ENCODE measurements at regions not wholly inside any gene's neighbourhood (a gene's known extent, or its start where the extent isn't known, plus 50 kb on each side); places are given as distances from the start of the nearest gene placed in this dataset.
"Not testable (repeated sequence)": the region's sequence is repeated elsewhere in the genome, so short reads cannot be mapped to it uniquely, and the experiment has no call there.

DNA sequence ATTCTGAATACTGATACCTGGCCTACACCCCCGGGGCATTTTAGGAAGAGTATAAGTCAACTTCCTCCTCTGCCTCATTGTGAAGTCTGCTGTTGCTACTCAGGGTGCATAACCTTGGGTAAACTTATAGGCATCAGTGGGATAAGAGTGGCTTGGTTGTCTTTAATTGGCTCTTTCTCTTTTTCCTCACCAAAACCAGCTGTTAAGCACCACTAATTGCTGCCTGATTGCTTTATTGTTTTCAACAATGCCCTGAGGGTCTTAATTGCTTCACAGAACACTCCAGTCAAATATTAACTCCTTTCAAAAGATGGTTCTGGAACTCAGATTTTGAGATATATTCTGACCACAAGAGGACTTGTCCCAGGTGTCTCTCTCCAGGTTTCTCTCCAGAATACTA lies 337.0 kb upstream of the MAGEB16 start:
- DNase-seq (no peak), FAIRE-seq (no peak)
- Histone ChIP-seq H3K27ac (ENCODE audit: low read depth in 2 of 2, low read length in 2 of 2) (no peak overlapping the region), H3K27me3 (ENCODE audit: control insufficient read depth, insufficient read depth, low read length) (no peaks in the 10 kb centered on the region), H3K9me3 (ENCODE audit: control insufficient read depth in 2 of 3, insufficient read depth in 1 of 3, low read length in 3 of 3) (no peaks in the 10 kb centered on the region), H3K36me3 (ENCODE audit: control insufficient read depth in 2 of 3, insufficient read depth in 3 of 3, low read length in 3 of 3) (no peaks in the 10 kb centered on the region), H3K9ac (ENCODE audit: low read length in 3 of 3) (no peak overlapping the region), H3K4me1 (ENCODE audit: control insufficient read depth in 2 of 3, insufficient read depth in 2 of 3, low read depth in 1 of 3, low read length in 3 of 3) (no peaks in the 10 kb centered on the region), H3K4me3 (ENCODE audit: low read length in 3 of 3) (no peak overlapping the region)
- intact Hi-C loops (cut with DNase I) = no loop called here
- TF ChIP-seq, protein P1, sequence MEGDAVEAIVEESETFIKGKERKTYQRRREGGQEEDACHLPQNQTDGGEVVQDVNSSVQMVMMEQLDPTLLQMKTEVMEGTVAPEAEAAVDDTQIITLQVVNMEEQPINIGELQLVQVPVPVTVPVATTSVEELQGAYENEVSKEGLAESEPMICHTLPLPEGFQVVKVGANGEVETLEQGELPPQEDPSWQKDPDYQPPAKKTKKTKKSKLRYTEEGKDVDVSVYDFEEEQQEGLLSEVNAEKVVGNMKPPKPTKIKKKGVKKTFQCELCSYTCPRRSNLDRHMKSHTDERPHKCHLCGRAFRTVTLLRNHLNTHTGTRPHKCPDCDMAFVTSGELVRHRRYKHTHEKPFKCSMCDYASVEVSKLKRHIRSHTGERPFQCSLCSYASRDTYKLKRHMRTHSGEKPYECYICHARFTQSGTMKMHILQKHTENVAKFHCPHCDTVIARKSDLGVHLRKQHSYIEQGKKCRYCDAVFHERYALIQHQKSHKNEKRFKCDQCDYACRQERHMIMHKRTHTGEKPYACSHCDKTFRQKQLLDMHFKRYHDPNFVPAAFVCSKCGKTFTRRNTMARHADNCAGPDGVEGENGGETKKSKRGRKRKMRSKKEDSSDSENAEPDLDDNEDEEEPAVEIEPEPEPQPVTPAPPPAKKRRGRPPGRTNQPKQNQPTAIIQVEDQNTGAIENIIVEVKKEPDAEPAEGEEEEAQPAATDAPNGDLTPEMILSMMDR (IDR thresholded peaks at IDR 0.05; ENCODE audit: borderline replicate concordance, extremely low read depth, insufficient read depth) = no peak

DNA sequence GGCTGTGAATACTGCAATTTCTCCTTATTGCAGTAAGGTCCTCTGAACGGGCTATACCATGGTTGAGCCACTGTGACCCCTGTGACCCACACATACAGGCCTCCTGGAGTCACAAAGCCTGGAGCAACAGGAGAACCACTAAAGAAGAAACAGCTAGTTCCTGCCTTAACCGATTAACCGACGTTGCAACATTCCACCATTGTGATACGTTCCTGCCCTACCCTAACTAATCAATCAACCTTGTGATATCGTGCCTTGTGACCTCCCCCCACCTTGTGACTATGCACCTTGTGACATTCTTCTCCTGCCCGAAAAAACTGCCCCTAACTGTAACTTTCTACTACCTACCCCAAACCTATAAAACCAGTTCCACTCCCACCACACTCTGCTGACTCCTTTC lies 301.5 kb upstream of the MAGEB16 start:
- H3K9me3 ChIP-seq (ENCODE audit: control insufficient read depth in 2 of 3, insufficient read depth in 1 of 3, low read length in 3 of 3); H3K27ac ChIP-seq (ENCODE audit: low read depth in 2 of 2, low read length in 2 of 2); FAIRE-seq; H3K36me3 ChIP-seq (ENCODE audit: control insufficient read depth in 2 of 3, insufficient read depth in 3 of 3, low read length in 3 of 3); H3K4me1 ChIP-seq (ENCODE audit: control insufficient read depth in 2 of 3, insufficient read depth in 2 of 3, low read depth in 1 of 3, low read length in 3 of 3); DNase-seq; H3K4me3 ChIP-seq (ENCODE audit: low read length in 3 of 3); intact Hi-C loops (cut with DNase I); H3K9ac ChIP-seq (ENCODE audit: low read length in 3 of 3); H3K27me3 ChIP-seq (ENCODE audit: control insufficient read depth, insufficient read depth, low read length): not testable (repeated sequence)

DNA sequence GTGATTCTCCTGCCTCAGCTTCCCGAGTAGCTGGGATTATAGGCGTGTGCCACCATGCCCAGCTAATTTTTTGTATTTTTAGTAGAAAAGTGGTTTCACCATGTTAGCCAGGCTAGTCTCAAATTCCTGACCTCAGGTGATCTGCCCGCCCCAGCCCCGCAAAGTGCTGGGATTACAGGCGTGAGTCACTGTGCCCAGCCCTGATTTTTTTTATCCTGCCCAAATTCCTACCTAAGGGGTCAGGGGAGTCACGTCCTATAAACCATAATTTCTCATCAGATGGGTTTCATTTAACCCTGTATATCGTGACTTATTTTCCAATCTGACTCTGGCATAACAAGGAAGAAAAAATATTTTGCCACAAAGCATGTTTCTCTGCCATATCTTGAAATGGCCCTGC lies 300.7 kb upstream of the MAGEB16 start:
- FAIRE-seq; intact Hi-C loops (cut with DNase I); H3K4me1 ChIP-seq (ENCODE audit: control insufficient read depth in 2 of 3, insufficient read depth in 2 of 3, low read depth in 1 of 3, low read length in 3 of 3); H3K9me3 ChIP-seq (ENCODE audit: control insufficient read depth in 2 of 3, insufficient read depth in 1 of 3, low read length in 3 of 3); H3K27ac ChIP-seq (ENCODE audit: low read depth in 2 of 2, low read length in 2 of 2); DNase-seq; H3K9ac ChIP-seq (ENCODE audit: low read length in 3 of 3); H3K4me3 ChIP-seq (ENCODE audit: low read length in 3 of 3); H3K36me3 ChIP-seq (ENCODE audit: control insufficient read depth in 2 of 3, insufficient read depth in 3 of 3, low read length in 3 of 3); H3K27me3 ChIP-seq (ENCODE audit: control insufficient read depth, insufficient read depth, low read length): not testable (repeated sequence)

DNA sequence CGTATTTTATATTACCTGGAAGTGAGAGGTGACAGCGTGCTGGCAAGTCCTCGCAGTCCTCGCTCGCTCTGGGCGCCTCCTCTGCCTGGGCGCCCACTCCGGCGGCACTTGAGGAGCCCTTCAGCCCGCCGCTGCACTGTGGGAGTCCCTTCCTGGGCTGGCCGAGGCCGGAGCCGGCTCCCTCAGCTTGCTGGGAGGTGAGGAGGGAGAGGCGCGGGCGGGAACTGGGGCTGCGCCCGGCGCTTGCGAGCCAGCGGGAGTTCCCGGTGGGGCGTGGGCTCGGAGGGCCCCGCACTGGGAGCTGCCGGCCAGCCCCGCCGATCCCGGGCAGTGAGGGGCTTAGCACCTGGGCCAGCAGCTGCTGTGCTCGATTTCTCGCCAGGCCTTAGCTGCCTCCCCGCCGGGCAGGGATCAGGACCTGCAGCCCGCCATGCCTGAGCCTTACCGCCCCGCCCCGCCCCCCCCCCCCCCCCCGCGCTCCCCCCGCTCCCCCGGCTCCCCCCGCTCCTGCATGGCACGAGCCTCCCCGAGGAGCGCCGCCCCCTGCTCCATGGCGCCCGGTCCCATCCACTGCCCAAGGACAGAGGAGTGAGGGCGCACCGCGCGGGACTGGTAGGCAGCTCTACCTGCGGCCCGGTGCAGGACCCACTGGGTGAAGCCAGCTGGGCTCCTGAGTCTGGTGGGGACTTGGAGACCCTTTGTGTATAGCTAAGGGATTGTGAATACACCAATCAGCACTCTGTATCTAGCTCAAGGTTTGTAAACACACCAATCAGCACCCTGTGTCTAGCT lies 298.9 kb upstream of the MAGEB16 start:
- Histone ChIP-seq H3K4me1 (ENCODE audit: control insufficient read depth in 2 of 3, insufficient read depth in 2 of 3, low read depth in 1 of 3, low read length in 3 of 3) (no peaks in the 10 kb centered on the region), H3K9ac (ENCODE audit: low read length in 3 of 3) (no peak overlapping the region), H3K27ac (ENCODE audit: low read depth in 2 of 2, low read length in 2 of 2) (no peak overlapping the region), H3K4me3 (ENCODE audit: low read length in 3 of 3) (no peak overlapping the region), H3K27me3 (ENCODE audit: control insufficient read depth, insufficient read depth, low read length) (no peaks in the 10 kb centered on the region), H3K9me3 (ENCODE audit: control insufficient read depth in 2 of 3, insufficient read depth in 1 of 3, low read length in 3 of 3) (no peaks in the 10 kb centered on the region), H3K36me3 (ENCODE audit: control insufficient read depth in 2 of 3, insufficient read depth in 3 of 3, low read length in 3 of 3) (no peaks in the 10 kb centered on the region)
- TF ChIP-seq, protein P1 (IDR thresholded peaks at IDR 0.05; ENCODE audit: borderline replicate concordance, extremely low read depth, insufficient read depth) = no peak
- FAIRE-seq (no peak), DNase-seq (no peak)
- intact Hi-C loops (cut with DNase I) = no loop called here
